ENCODE measurements at regions not wholly inside any gene's neighbourhood (a gene's known extent, or its start where the extent isn't known, plus 50 kb on each side); places are given as distances from the start of the nearest gene placed in this dataset.

- 68 to 79% (median 73%) methylated on average over 7 of the region's 7 CpGs for WGBS, 5 donors
- Histone ChIP-seq H3K9me3 (no peaks in the 10 kb centered on the region), H3K27ac (no peak overlapping the region), H3K4me1 (no peaks in the 10 kb centered on the region), H3K27me3 (no peaks in the 10 kb centered on the region), H3K36me3 (no peaks in the 10 kb centered on the region), H3K4me3 (no peak overlapping the region)
- intact Hi-C loops (cut with DNase I; ENCODE audit: low total_unique reads): no loop called here
- no peak for DNase-seq
- TF ChIP-seq POLR2AphosphoS5 (IDR thresholded peaks at IDR 0.05) (no peak), EP300 (IDR thresholded peaks at IDR 0.05) (no peak), CTCF (IDR thresholded peaks at IDR 0.05) (no peak), POLR2A (IDR thresholded peaks at IDR 0.05) (no peak)
Observed at GRCh38 chr6:15864038-15864707, 201.3 kb upstream of the DTNBP1 start.

- Histone ChIP-seq H3K27ac (no peak overlapping the region), H3K36me3 (no peaks in the 10 kb centered on the region), H3K9me3 (no peaks in the 10 kb centered on the region), H3K27me3 (no peaks in the 10 kb centered on the region), H3K4me3 (no peak overlapping the region), H3K4me1 (no peaks in the 10 kb centered on the region)
- WGBS, 5 donors: 71 to 91% (median 74%) methylated on average over 1 of the region's 1 CpG
- TF ChIP-seq EP300 (IDR thresholded peaks at IDR 0.05) (no peak), CTCF (IDR thresholded peaks at IDR 0.05) (no peak), POLR2A (IDR thresholded peaks at IDR 0.05) (no peak), POLR2AphosphoS5 (IDR thresholded peaks at IDR 0.05) (no peak)
- intact Hi-C loops (cut with DNase I; ENCODE audit: low total_unique reads): no loop called here
- no peak for DNase-seq
Observed at GRCh38 chr6:15862810-15863209, 200.0 kb upstream of the DTNBP1 start.

- no peak overlapping the region for H3K4me3 ChIP-seq
- no peak overlapping the region for H3K27ac ChIP-seq
- no peaks in the 10 kb centered on the region for H3K4me1 ChIP-seq
- H3K9me3 ChIP-seq: no peaks in the 10 kb centered on the region
- intact Hi-C loops (cut with DNase I; ENCODE audit: low total_unique reads): no loop called here
- 89 to 97% (median 96%) methylated on average over 3 of the region's 3 CpGs for WGBS, 5 donors
- no peaks in the 10 kb centered on the region for H3K27me3 ChIP-seq
- TF ChIP-seq EP300 (IDR thresholded peaks at IDR 0.05) (no peak), CTCF (IDR thresholded peaks at IDR 0.05) (no peak), POLR2AphosphoS5 (IDR thresholded peaks at IDR 0.05) (no peak), POLR2A (IDR thresholded peaks at IDR 0.05) (no peak)
- no peaks in the 10 kb centered on the region for H3K36me3 ChIP-seq
- no peak for DNase-seq
Observed at GRCh38 chr6:15861486-15861885, 198.7 kb upstream of the DTNBP1 start.

- TF ChIP-seq EP300 (IDR thresholded peaks at IDR 0.05) (no peak), POLR2A (IDR thresholded peaks at IDR 0.05) (no peak), CTCF (IDR thresholded peaks at IDR 0.05) (no peak), POLR2AphosphoS5 (IDR thresholded peaks at IDR 0.05) (no peak)
- 58 to 69% (median 61%) methylated on average over 7 of the region's 7 CpGs for WGBS, 5 donors
- H3K4me3 ChIP-seq: no peak overlapping the region
- H3K36me3 ChIP-seq: no peaks in the 10 kb centered on the region
- intact Hi-C loops (cut with DNase I; ENCODE audit: low total_unique reads): no loop called here
- DNase-seq: peak in 1 of 2 donors; percentile 12
- no peaks in the 10 kb centered on the region for H3K4me1 ChIP-seq
- no peak overlapping the region for H3K27ac ChIP-seq
- H3K9me3 ChIP-seq: no peaks in the 10 kb centered on the region
- H3K27me3 ChIP-seq: no peaks in the 10 kb centered on the region
Observed at GRCh38 chr6:15854826-15855710, 192.2 kb upstream of the DTNBP1 start.

All from stomach (tissue), 8 donors.